Panc1 (cell line): ENCODE measurements at regions not wholly inside any gene's neighbourhood (a gene's known extent, or its start where the extent isn't known, plus 50 kb on each side); places are given as distances from the start of the nearest gene placed in this dataset.

Experiments used
- ATAC-seq: fragments of 200-7000 bp; cut with Tn5 transposase; 2 replicates; pipeline ENCODE4 v1.9.1; 2020; ENCODE audit warnings: mild to moderate bottlenecking, moderate library complexity
- BruUV-seq: library from RNA; stranded (reverse); fragments of 400-500 nt; replicated peaks from 2 replicates; lab custom pipeline; 2021; lab: Mats Ljungman, UMichigan
- CTCF ChIA-PET: fragments of 300-600 bp; sonication (Branson Sonifier 250); formaldehyde crosslinking; loops from one replicate; lab custom pipeline; 2022; ENCODE audit warnings: antibody characterized with exemption; lab: Charles Lee
- POLR2A ChIA-PET: fragments of 300-600 bp; sonication (Branson Sonifier 250); formaldehyde crosslinking; loops from one replicate; lab custom pipeline; 2022; ENCODE audit warnings: antibody characterized with exemption; lab: Charles Lee
- DNase-seq: peaks from one replicate; pipeline ENCODE4 v3.0.0-alpha.2; 2010; ENCODE audit warnings: low read depth, low spot score
- H3K27ac ChIP-seq: 2 replicates; pipeline ENCODE4 v1.5.1; 2011; ENCODE audit warnings: mild to moderate bottlenecking, low read length, inconsistent platforms
- H3K27me3 ChIP-seq: fragments of 200-500 bp; sonication (Bioruptor generic); 2 replicates; pipeline ENCODE4 v1.6.0; 2014; ENCODE audit warnings: low read length, inconsistent platforms; ENCODE audit not compliant: control insufficient read depth, insufficient read depth
- H3K36me3 ChIP-seq: fragments of 200-500 bp; sonication (Bioruptor generic); 2 replicates; pipeline ENCODE4 v1.5.1; 2014; ENCODE audit warnings: inconsistent platforms, mild to moderate bottlenecking, low read length, moderate library complexity; ENCODE audit not compliant: control insufficient read depth, insufficient read depth
- H3K4me1 ChIP-seq: 2 replicates; pipeline ENCODE4 v1.5.1; 2011; ENCODE audit warnings: inconsistent platforms, mild to moderate bottlenecking, low read length, moderate library complexity; ENCODE audit not compliant: control insufficient read depth, insufficient read depth
- H3K4me3 ChIP-seq, 2 experiments: 2 replicates each; pipeline ENCODE4 v1.5.1; 2011 to 2012; ENCODE audit warnings: low read depth in 2 of 2, low read length in 2 of 2, mild to moderate bottlenecking in 2 of 2, inconsistent platforms in 1 of 2, moderate library complexity in 1 of 2
- H3K9me3 ChIP-seq: fragments of 200-500 bp; sonication (Bioruptor generic); 2 replicates; pipeline ENCODE4 v1.5.1; 2014; ENCODE audit warnings: low read depth, mild to moderate bottlenecking, inconsistent platforms, low read length, moderate library complexity; ENCODE audit not compliant: control insufficient read depth, insufficient read depth
- CTCF ChIP-seq: fragments of 450-650 bp; IDR thresholded peaks from 2 replicates; pipeline ENCODE4 v1.5.1; 2017; ENCODE audit warnings: mild to moderate bottlenecking
- POLR2AphosphoS5 ChIP-seq: IDR thresholded peaks from 2 replicates; pipeline ENCODE4 v1.6.1; 2012; ENCODE audit warnings: mild to moderate bottlenecking, low read depth, low read length, moderate library complexity
- REST ChIP-seq, 2 experiments: IDR thresholded peaks; 2 replicates each; pipeline ENCODE4 v1.6.1; 2011 to 2012; ENCODE audit warnings: low read depth in 2 of 2, control low read depth in 1 of 2, low read length in 1 of 2, mild to moderate bottlenecking in 1 of 2, moderate library complexity in 1 of 2; ENCODE audit not compliant: insufficient read depth in 1 of 2
- SIN3A ChIP-seq: IDR thresholded peaks from 2 replicates; pipeline ENCODE4 v1.6.1; 2012; ENCODE audit warnings: low read depth, mild to moderate bottlenecking, low read length, moderate library complexity, borderline replicate concordance; ENCODE audit not compliant: insufficient read depth
- TCF7L2 ChIP-seq: IDR thresholded peaks from 2 replicates; pipeline ENCODE4 v1.6.1; 2011; ENCODE audit warnings: mild to moderate bottlenecking, low read depth, low read length, inconsistent platforms
- in situ Hi-C: cut with HindIII; loops from 2 replicates; pipeline ENCODE4 v1.10.0; 2016; ENCODE audit warnings: low sequenced_read_pairs, low pct_unique_long_range_greater_than_20kb
- intact Hi-C: fragments of 100-400 bp; cut with micrococcal nuclease; formaldehyde crosslinking; loops from one replicate; pipeline ENCODE4 v1.10.0; 2022; ENCODE audit not compliant: unreplicated experiment

GRCh38 chr5:106757672-106758071 lies 913.1 kb downstream of the EFNA5 start:
- in situ Hi-C loops, result no loop called here
- ChIA-PET POLR2A (no interaction called here), CTCF (no interaction called here)
- no peaks in the 10 kb centered on the region for H3K36me3 ChIP-seq
- DNase-seq (no peak), ATAC-seq (no peak)
- no peak overlapping the region for H3K4me3 ChIP-seq
- intact Hi-C loops, result no loop called here
- no peaks in the 10 kb centered on the region for H3K27me3 ChIP-seq
- no peak overlapping the region for H3K27ac ChIP-seq
- no TSS peak for BruUV-seq
- no peak for TF ChIP-seq POLR2AphosphoS5
- TF ChIP-seq REST (IDR thresholded peaks at IDR 0.05; ENCODE audit: insufficient read depth in 1 of 2, low read depth in 2 of 2, low read length in 1 of 2), result no peak
- no peak for TF ChIP-seq TCF7L2
- TF ChIP-seq CTCF, result no peak
- no peak for TF ChIP-seq SIN3A
- H3K9me3 ChIP-seq, result no peaks in the 10 kb centered on the region
- no peaks in the 10 kb centered on the region for H3K4me1 ChIP-seq

GRCh38 chr5:106755789-106756188 lies 914.9 kb downstream of the EFNA5 start:
- in situ Hi-C loops, result no loop called here
- Histone ChIP-seq H3K4me1 (no peaks in the 10 kb centered on the region), H3K27me3 (no peaks in the 10 kb centered on the region), H3K36me3 (no peaks in the 10 kb centered on the region), H3K4me3 (no peak overlapping the region), H3K27ac (no peak overlapping the region), H3K9me3 (no peaks in the 10 kb centered on the region)
- no peak for TF ChIP-seq CTCF
- no peak for TF ChIP-seq SIN3A
- no peak for TF ChIP-seq REST (IDR thresholded peaks at IDR 0.05; ENCODE audit: insufficient read depth in 1 of 2, low read depth in 2 of 2, low read length in 1 of 2)
- no peak for TF ChIP-seq TCF7L2
- TF ChIP-seq POLR2AphosphoS5, result no peak
- POLR2A ChIA-PET, result no interaction called here
- CTCF ChIA-PET, result no interaction called here
- no peak for DNase-seq
- intact Hi-C loops, result no loop called here
- no peak for ATAC-seq
- no TSS peak for BruUV-seq
